HS-5 (cell line): ENCODE measurements at regions not wholly inside any gene's neighbourhood (a gene's known extent, or its start where the extent isn't known, plus 50 kb on each side); places are given as distances from the start of the nearest gene placed in this dataset.
"Not testable (repeated sequence)": the region's sequence is repeated elsewhere in the genome, so short reads cannot be mapped to it uniquely, and the experiment has no call there.

Experiments used
- DNase-seq: peaks from one replicate; pipeline ENCODE4 v3.0.0-alpha.2; 2012; ENCODE audit warnings: low read depth

DNA sequence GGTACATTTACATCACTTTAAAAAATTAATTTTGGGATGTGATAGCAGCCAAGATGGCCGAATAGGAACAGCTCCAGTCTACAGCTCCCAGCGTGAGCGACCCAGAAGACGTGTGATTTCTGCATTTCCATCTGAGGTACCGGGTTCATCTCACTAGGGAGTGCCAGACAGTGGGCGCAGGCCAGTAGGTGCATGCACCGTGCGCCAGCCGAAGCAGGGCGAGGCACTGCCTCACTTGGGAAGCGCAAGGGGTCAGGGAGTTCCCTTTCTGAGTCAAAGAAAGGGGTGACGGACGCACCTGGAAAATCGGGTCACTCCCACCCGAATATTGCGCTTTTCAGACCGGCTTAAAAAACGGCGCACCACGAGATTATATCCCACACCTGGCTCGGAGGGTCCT is 233.2 kb downstream of the PLOD2 start:
- DNase-seq: not testable (repeated sequence)

DNA sequence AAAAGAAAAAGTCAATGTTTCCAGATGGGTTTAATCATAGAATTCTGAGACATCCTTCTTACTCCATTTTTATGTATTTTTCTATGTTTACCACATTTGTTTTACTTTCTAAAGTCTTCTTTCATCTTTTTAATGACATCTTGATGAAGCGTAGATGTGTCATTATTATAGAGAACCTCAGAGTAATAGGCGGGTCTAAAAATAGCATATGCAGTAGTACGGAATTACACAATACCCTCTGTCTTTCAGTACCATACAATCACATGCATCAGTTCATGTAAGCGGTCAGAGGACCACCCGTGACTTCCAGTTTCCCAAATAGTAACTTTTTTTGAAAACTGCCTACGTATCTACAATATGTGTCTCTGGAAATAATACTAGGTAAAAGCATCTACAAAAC is 224.0 kb downstream of the PLOD2 start:
- no peak for DNase-seq

DNA sequence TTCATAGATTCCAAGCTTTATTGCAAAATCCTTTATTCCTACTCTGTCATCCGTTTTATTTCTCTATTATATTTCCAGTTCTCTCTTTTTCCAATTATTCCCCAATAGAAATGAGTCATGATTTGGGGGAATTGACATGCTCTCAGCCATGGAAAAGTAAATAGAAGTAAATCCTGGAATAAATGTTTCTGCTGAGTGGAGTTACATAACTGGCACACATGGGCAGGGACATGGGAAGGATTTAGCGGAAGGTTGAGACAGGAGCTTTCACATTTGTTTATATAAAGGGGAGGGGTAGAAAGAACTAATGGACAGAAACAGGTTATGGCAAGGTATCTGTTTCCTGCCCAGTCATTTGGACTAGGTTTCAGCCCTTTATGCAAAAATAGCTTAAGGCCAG is 221.6 kb downstream of the PLOD2 start:
- no peak for DNase-seq

DNA sequence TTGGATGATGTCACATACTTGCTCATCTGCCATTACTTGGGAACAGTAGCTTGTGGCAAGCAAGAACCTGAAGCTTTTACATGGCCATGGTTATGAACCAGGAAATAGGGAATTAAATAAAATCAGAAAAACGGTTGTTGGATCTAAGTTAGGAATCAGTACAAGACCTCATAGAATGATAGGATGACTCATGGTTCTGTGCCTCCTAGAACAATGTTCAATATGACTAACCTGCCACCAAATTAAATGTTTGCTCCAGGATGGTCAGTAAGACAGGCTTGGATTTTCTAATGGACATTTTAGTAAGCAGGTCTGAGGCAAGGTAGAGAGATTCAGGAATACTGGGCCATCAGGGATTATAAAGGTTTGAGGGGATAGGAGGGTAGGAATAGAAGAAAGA is 218.9 kb downstream of the PLOD2 start:
- DNase-seq: no peak

DNA sequence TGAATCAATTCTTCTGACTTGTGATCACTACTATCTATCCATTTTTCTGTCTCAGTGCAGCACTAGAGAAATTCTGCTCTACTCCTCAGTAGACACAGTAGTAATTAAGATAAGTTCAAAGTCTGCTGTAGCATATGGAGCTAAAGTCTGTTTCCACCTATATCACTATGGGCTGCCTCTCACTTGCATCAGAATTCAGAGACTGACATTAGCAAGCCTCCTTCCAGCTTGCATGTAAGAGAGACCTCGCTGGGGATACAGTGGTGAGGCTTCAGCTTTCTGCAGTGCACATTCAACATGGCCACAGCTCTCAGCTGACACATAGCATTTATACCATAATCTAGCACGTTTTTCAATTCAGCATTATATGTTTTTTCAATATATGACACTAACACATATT is 217.0 kb downstream of the PLOD2 start:
- no peak for DNase-seq

DNA sequence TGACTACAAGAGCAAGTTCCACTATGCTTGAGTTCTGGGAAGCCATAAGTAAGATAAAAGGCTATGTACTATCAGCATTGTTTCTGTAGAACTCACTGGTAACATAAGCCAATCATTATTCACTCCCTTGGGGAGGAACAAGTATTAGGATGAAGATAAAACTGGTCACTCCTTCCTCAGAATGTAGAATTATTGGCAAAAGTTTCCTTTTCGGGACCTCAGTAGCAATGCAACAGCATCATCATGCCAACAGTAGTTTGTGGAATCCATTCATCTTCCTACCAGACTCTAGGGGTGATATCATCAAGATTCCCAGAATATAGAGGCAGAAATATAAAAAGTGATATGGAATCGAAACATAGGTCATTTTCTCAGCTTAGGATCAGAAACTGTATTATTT is 209.5 kb downstream of the PLOD2 start:
- DNase-seq: no peak

DNA sequence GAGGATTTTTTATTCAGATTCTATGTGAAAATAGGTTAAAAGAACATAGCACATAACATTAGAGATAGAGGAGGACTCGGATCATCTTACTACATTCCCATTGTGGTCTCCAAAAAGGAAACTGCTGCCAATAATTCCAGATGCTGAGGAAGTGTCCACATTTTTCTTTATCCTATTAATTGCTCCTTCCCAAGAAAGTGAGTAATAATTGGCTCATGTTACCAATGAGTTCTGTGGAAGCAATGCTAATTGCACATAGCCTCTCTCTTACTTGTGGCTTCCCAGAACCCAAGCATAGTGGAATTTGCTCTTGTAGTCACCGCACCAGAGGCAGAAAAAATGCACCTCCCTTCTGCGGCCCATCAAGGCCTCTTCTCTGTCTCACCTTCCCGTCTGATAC is 208.4 kb downstream of the PLOD2 start:
- DNase-seq: peak; percentile 88

DNA sequence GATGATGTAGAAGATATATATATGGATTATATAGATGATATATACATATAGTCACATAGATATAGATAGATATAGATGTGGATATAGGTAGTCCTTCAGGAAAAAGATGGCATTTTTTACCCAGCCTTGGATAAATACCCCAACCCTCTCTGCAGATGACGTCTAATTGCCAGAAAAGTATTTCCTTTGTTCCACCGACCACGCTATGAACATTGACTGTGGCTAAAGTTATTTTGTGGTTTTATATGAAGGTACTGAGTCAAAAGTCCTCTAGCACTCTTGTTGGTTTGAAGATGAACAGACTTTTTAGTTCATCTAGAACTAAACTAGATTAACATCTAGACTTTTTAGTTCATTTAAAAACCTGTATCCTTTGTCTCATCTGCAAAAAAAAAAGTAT is 207.7 kb downstream of the PLOD2 start:
- no peak for DNase-seq

DNA sequence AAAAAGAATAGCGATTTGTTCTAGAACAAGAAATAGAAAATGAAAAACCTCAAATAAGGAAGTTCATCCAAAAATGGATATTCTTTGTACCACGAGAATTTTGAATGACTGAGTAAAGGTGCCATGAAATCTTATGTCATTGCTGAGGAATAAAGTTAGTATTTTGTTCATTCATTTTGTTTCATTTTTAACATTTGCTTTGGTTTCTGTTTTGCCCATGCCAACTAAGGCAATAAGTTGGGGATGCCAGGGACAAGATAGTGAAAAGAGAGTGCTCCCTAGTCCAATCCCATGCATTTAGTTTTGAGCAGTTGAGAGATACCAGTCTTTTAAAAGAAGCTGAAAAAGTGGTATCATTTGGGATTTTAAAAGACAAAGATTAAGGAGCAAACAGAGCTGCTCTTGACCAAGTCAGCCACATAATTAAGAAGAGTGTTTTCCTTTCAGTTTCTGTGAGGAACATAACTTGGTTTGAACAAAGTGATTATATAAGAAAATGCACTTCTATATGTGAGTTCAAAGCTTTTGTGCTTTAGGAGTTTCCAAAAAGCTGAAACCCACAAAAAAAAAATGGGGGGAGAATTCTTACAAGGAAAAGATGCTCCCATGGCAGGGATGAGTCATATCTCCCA is 201.4 kb downstream of the PLOD2 start:
- DNase-seq: no peak

DNA sequence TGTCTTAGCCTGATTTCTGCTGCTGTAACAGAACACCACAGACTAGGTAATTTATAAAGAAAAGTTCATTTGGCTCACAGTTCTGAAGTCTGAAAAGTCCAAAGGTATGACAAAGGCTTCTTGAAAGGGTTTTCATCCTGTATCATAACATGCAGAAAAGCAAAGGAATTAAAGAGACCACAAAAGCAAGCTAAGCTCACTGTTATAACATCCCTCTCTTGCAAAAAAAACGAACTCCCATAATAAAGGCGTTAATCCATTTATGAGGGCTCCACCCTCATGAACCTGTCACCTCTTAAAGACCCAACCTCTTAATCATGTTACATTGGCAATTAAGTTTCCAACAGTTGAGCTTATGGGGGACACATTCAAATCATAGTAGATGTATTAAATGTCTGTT is 197.9 kb downstream of the PLOD2 start:
- DNase-seq: no peak

DNA sequence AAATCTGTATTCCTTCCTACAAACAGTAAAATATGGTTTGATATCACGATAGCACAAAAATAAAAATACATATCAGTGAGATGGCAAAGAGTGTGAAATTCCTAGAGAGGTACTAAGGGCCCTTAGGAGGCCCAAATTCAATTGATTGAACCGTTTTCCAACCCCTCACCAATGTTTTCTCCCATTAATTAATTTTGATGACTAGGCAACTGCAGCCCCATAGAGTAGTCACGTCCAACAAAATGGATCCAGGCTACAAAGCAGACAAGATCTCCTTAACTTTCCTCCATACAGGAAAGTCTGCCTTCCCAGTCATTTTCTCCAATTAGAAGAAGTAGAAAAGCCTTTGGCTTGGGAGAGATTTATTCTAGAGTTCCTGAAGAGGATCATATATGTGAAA is 193.9 kb downstream of the PLOD2 start:
- DNase-seq: no peak

DNA sequence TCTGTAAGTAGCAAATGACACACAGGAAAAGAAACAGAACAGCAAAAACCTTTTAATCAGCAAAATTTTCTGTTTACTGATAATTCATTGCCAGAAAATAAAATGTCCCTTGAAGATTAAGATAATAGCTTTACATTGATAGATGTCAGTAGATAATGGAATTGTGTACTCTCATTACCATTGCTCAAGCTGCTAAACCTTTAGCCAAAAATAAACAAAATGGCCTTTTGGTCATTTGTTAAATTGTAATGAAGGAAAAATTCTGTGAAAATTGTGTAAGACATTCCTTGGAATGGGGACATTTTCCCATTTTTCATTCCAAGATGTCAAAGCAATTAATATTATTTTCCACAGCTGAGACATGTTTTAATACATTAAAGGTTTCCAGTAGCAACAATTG is 189.8 kb downstream of the PLOD2 start:
- DNase-seq: no peak

DNA sequence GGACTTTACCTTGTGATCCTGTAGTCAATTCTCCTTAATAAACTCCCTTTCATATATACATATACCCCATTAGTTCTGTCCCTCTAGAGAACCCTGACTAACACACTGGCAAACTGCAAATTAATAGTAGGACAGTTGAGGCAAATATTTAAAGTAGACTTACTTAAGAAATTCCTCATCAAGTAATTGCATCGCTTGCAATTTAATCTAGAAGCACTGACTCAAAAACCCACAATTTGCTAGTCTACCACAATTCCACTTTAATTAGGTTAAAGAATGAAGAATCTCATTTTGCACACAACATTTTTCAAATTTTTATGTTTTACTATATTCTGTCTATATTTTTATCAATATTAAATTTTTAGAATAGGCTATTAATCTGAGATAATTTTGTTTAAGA is 188.1 kb downstream of the PLOD2 start:
- no peak for DNase-seq

DNA sequence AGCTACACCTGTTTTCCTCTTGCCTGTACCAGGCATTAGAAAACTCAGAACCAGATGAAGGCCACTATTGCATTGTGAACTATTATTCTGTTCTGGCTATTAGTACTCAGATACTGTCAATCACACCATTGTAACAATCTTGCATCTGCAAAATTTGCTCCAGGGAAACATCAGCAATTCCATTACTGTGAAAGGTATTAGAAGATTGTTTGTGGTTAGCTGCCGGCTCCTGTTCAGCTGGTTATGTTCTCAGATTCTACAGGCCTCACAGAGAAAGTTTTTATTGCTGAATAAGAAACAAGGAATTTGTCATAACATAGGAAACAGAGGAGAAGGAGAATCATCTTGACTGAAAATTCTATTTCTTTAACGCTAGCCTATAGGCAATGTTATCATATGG is 179.9 kb downstream of the PLOD2 start:
- no peak for DNase-seq

DNA sequence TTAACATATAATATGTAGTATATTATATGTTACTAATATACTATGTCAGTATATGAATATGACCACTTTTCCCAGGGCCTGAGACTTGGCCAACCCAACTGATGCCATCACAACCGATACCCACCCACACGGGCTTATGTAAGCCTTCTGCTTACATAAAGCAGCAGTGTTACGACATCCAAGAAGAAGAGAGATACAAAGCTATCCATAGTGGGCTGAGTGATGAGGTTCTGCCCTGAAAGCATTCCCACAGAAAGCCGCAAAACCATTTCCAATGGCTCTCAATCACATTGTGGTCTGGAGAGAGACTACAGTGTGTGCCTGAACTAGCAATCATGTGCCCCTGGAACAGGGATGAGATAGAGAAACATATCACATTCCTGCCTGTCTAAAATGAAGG is 177.9 kb downstream of the PLOD2 start:
- no peak for DNase-seq
